ENCODE measurements at regions not wholly inside any gene's neighbourhood (a gene's known extent, or its start where the extent isn't known, plus 50 kb on each side); places are given as distances from the start of the nearest gene placed in this dataset.

DNA sequence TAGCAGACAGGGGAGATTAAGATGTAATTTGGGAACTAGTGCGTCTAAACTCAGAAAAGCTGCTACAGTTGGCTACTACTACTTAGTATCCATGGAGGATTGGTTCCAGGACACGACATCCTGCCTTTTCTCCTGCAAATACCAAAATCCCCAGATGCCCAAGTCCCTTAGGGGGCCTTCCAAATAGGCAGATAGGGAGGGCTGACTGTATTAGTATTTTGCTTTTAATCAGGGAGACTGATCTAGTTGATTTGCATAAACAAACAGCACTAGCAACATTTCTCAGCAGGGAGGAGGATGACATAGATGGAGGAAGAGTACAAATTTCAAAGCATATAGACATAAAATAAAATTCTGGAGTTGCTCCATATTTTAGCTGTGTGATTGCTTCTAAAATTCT, 621.6 kb upstream of the GOT2 start:
- no peaks in the 10 kb centered on the region for H3K9me3 ChIP-seq (ENCODE audit: control insufficient read depth in 4 of 4, low read length in 3 of 4)
- H3K4me1 ChIP-seq (ENCODE audit: control insufficient read depth in 4 of 4, insufficient read depth in 4 of 4, low read length in 3 of 4): peaks cover 0 to 1% (median 0%) of the 10 kb centered on the region in 4 donors
- H3K27me3 ChIP-seq (ENCODE audit: control insufficient read depth in 4 of 4, insufficient read depth in 4 of 4, low read length in 3 of 4): no peaks in the 10 kb centered on the region
- H3K4me3 ChIP-seq (ENCODE audit: low read depth in 1 of 3, low read length in 3 of 3): no peak overlapping the region
- H3K36me3 ChIP-seq (ENCODE audit: control insufficient read depth in 4 of 4, insufficient read depth in 3 of 4, low read depth in 1 of 4, low read length in 3 of 4): no peaks in the 10 kb centered on the region
- no peak for TF ChIP-seq ATF3 (IDR thresholded peaks at IDR 0.05)
- TF ChIP-seq GABPA (IDR thresholded peaks at IDR 0.05 in 1 of 2, conservative IDR thresholded peaks at IDR 0.05 in 1 of 2): no peak
- TF ChIP-seq EGR1 (IDR thresholded peaks at IDR 0.05; ENCODE audit: low read depth in 2 of 2): no peak
- no peak for TF ChIP-seq NR2F2 (IDR thresholded peaks at IDR 0.05)
- no peak for TF ChIP-seq ZBTB33 (IDR thresholded peaks at IDR 0.05)
- WGBS: 40% methylated on average over 2 of the region's 2 CpGs
- no peak overlapping the region for H3K27ac ChIP-seq (ENCODE audit: low read depth in 1 of 2, low read length in 2 of 2)
- DNase-seq (ENCODE audit: low spot score): no peak
- H3K9ac ChIP-seq (ENCODE audit: low read depth in 1 of 2, low read length in 2 of 2): no peak overlapping the region

GRCh38 chr16:59351305-59351903, 617.3 kb upstream of the GOT2 start:
- H3K9me3 ChIP-seq (ENCODE audit: control insufficient read depth in 4 of 4, low read length in 3 of 4): no peaks in the 10 kb centered on the region
- DNase-seq (ENCODE audit: low spot score): no peak
- 81% methylated on average over 6 of the region's 6 CpGs for WGBS

More at GRCh38 chr16:59351305-59351903, 617.3 kb upstream of the GOT2 start:
- Histone ChIP-seq H3K27ac (ENCODE audit: low read depth in 1 of 2, low read length in 2 of 2) (no peak overlapping the region), H3K27me3 (ENCODE audit: control insufficient read depth in 4 of 4, insufficient read depth in 4 of 4, low read length in 3 of 4) (no peaks in the 10 kb centered on the region), H3K4me1 (ENCODE audit: control insufficient read depth in 4 of 4, insufficient read depth in 4 of 4, low read length in 3 of 4) (no peaks in the 10 kb centered on the region), H3K36me3 (ENCODE audit: control insufficient read depth in 4 of 4, insufficient read depth in 3 of 4, low read depth in 1 of 4, low read length in 3 of 4) (no peaks in the 10 kb centered on the region), H3K9ac (ENCODE audit: low read depth in 1 of 2, low read length in 2 of 2) (no peak overlapping the region), H3K4me3 (ENCODE audit: low read depth in 1 of 3, low read length in 3 of 3) (no peak overlapping the region)
- TF ChIP-seq CTCF (IDR thresholded peaks at IDR 0.05; ENCODE audit: low read depth, low read length, missing input control) (no peak), FOXA1 (IDR thresholded peaks at IDR 0.05) (no peak), YY1 (IDR thresholded peaks at IDR 0.05) (no peak), TAF1 (conservative IDR thresholded peaks at IDR 0.05) (no peak), RXRA (IDR thresholded peaks at IDR 0.05) (no peak), FOXA2 (IDR thresholded peaks at IDR 0.05) (no peak), HNF4G (IDR thresholded peaks at IDR 0.05) (no peak), SP1 (IDR thresholded peaks at IDR 0.05) (no peak), JUND (IDR thresholded peaks at IDR 0.05) (no peak), NR2F2 (IDR thresholded peaks at IDR 0.05) (no peak)
- TF ChIP-seq, protein P1, sequence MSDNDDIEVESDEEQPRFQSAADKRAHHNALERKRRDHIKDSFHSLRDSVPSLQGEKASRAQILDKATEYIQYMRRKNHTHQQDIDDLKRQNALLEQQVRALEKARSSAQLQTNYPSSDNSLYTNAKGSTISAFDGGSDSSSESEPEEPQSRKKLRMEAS (IDR thresholded peaks at IDR 0.05): no peak
- TF ChIP-seq, protein P2, sequence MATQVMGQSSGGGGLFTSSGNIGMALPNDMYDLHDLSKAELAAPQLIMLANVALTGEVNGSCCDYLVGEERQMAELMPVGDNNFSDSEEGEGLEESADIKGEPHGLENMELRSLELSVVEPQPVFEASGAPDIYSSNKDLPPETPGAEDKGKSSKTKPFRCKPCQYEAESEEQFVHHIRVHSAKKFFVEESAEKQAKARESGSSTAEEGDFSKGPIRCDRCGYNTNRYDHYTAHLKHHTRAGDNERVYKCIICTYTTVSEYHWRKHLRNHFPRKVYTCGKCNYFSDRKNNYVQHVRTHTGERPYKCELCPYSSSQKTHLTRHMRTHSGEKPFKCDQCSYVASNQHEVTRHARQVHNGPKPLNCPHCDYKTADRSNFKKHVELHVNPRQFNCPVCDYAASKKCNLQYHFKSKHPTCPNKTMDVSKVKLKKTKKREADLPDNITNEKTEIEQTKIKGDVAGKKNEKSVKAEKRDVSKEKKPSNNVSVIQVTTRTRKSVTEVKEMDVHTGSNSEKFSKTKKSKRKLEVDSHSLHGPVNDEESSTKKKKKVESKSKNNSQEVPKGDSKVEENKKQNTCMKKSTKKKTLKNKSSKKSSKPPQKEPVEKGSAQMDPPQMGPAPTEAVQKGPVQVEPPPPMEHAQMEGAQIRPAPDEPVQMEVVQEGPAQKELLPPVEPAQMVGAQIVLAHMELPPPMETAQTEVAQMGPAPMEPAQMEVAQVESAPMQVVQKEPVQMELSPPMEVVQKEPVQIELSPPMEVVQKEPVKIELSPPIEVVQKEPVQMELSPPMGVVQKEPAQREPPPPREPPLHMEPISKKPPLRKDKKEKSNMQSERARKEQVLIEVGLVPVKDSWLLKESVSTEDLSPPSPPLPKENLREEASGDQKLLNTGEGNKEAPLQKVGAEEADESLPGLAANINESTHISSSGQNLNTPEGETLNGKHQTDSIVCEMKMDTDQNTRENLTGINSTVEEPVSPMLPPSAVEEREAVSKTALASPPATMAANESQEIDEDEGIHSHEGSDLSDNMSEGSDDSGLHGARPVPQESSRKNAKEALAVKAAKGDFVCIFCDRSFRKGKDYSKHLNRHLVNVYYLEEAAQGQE (IDR thresholded peaks at IDR 0.05): no peak

Measured in liver (tissue), 8 donors.